ENCODE measurements at regions not wholly inside any gene's neighbourhood (a gene's known extent, or its start where the extent isn't known, plus 50 kb on each side); places are given as distances from the start of the nearest gene placed in this dataset.

- Histone ChIP-seq H3K4me1 (ENCODE audit: control insufficient read depth in 4 of 4, insufficient read depth in 4 of 4, low read length in 3 of 4) (no peaks in the 10 kb centered on the region), H3K27me3 (ENCODE audit: control insufficient read depth in 4 of 4, insufficient read depth in 4 of 4, low read length in 3 of 4) (no peaks in the 10 kb centered on the region), H3K27ac (ENCODE audit: low read depth in 1 of 2, low read length in 2 of 2) (no peak overlapping the region), H3K9ac (ENCODE audit: low read depth in 1 of 2, low read length in 2 of 2) (no peak overlapping the region), H3K36me3 (ENCODE audit: control insufficient read depth in 4 of 4, insufficient read depth in 3 of 4, low read depth in 1 of 4, low read length in 3 of 4) (no peaks in the 10 kb centered on the region), H3K9me3 (ENCODE audit: control insufficient read depth in 4 of 4, low read length in 3 of 4) (no peaks in the 10 kb centered on the region), H3K4me3 (ENCODE audit: low read depth in 1 of 3, low read length in 3 of 3) (no peak overlapping the region)
- 83% methylated on average over 6 of the region's 6 CpGs for WGBS
- no peak for DNase-seq (ENCODE audit: low spot score)
- no peak for TF ChIP-seq FOXA2 (IDR thresholded peaks at IDR 0.05)
- TF ChIP-seq RAD21 (IDR thresholded peaks at IDR 0.05), result no peak
- TF ChIP-seq CTCF (IDR thresholded peaks at IDR 0.05; ENCODE audit: low read depth, low read length, missing input control), result no peak
- TF ChIP-seq ATF3 (IDR thresholded peaks at IDR 0.05), result no peak
- no peak for TF ChIP-seq YY1 (IDR thresholded peaks at IDR 0.05)
- TF ChIP-seq ZBTB33 (IDR thresholded peaks at IDR 0.05), result no peak
- TF ChIP-seq GABPA (IDR thresholded peaks at IDR 0.05 in 1 of 2, conservative IDR thresholded peaks at IDR 0.05 in 1 of 2), result no peak
Measured at GRCh38 chr2:211068108-211068780, 511.8 kb downstream of the CPS1 start.

- no peak overlapping the region for H3K4me3 ChIP-seq (ENCODE audit: low read depth in 1 of 3, low read length in 3 of 3)
- 67% methylated on average over 3 of the region's 3 CpGs for WGBS
- DNase-seq (ENCODE audit: low spot score), result no peak
Measured at GRCh38 chr2:211070547-211070946, 514.1 kb downstream of the CPS1 start.

More at GRCh38 chr2:211070547-211070946, 514.1 kb downstream of the CPS1 start:
- Histone ChIP-seq H3K9me3 (ENCODE audit: control insufficient read depth in 4 of 4, low read length in 3 of 4) (no peaks in the 10 kb centered on the region), H3K27me3 (ENCODE audit: control insufficient read depth in 4 of 4, insufficient read depth in 4 of 4, low read length in 3 of 4) (no peaks in the 10 kb centered on the region), H3K27ac (ENCODE audit: low read depth in 1 of 2, low read length in 2 of 2) (no peak overlapping the region), H3K36me3 (ENCODE audit: control insufficient read depth in 4 of 4, insufficient read depth in 3 of 4, low read depth in 1 of 4, low read length in 3 of 4) (no peaks in the 10 kb centered on the region), H3K4me1 (ENCODE audit: control insufficient read depth in 4 of 4, insufficient read depth in 4 of 4, low read length in 3 of 4) (no peaks in the 10 kb centered on the region), H3K9ac (ENCODE audit: low read depth in 1 of 2, low read length in 2 of 2) (no peak overlapping the region)
- TF ChIP-seq REST (IDR thresholded peaks at IDR 0.05) (no peak), MAX (IDR thresholded peaks at IDR 0.05) (no peak), GABPA (IDR thresholded peaks at IDR 0.05 in 1 of 2, conservative IDR thresholded peaks at IDR 0.05 in 1 of 2) (no peak), FOXA1 (IDR thresholded peaks at IDR 0.05) (no peak), JUND (IDR thresholded peaks at IDR 0.05) (no peak)

All from liver (tissue), 8 donors.